Epithelial cell of proximal tubule (primary cell): ENCODE measurements at regions not wholly inside any gene's neighbourhood (a gene's known extent, or its start where the extent isn't known, plus 50 kb on each side); places are given as distances from the start of the nearest gene placed in this dataset.

Experiments used
- DNase-seq: peaks from one replicate; pipeline ENCODE4 v3.0.0-alpha.2; 2011; ENCODE audit warnings: low read depth
- H3K4me3 ChIP-seq: 2 replicates; pipeline ENCODE4 v1.5.1; 2011; ENCODE audit warnings: low read depth, mild to moderate bottlenecking, low read length
- CTCF ChIP-seq: conservative IDR thresholded peaks from 2 replicates; pipeline ENCODE4 v1.5.1; 2012; ENCODE audit warnings: low read depth, mild to moderate bottlenecking, low read length

GRCh38 chr12:92432724-92433441 is 269.9 kb upstream of the PLEKHG7 start:
- H3K4me3 ChIP-seq: no peak overlapping the region
- no peak for TF ChIP-seq CTCF
- DNase-seq: no peak

GRCh38 chr12:92431146-92431545 is 271.6 kb upstream of the PLEKHG7 start:
- no peak overlapping the region for H3K4me3 ChIP-seq
- no peak for TF ChIP-seq CTCF
- no peak for DNase-seq

GRCh38 chr12:92426332-92426731 is 276.5 kb upstream of the PLEKHG7 start:
- no peak for DNase-seq
- TF ChIP-seq CTCF: no peak
- H3K4me3 ChIP-seq: no peak overlapping the region

- DNase-seq: no peak
- H3K4me3 ChIP-seq: no peak overlapping the region
- no peak for TF ChIP-seq CTCF
Measured at GRCh38 chr12:92425165-92425564, 277.6 kb upstream of the PLEKHG7 start.

GRCh38 chr12:92424338-92424737 is 278.5 kb upstream of the PLEKHG7 start:
- no peak for TF ChIP-seq CTCF
- no peak overlapping the region for H3K4me3 ChIP-seq
- no peak for DNase-seq

GRCh38 chr12:92421701-92422100 is 276.1 kb upstream of the BTG1 start:
- no peak for TF ChIP-seq CTCF
- DNase-seq: no peak
- no peak overlapping the region for H3K4me3 ChIP-seq

GRCh38 chr12:92421042-92421441 is 275.4 kb upstream of the BTG1 start:
- no peak for TF ChIP-seq CTCF
- DNase-seq: no peak
- H3K4me3 ChIP-seq: no peak overlapping the region
